H9 (cell line): ENCODE measurements at regions not wholly inside any gene's neighbourhood (a gene's known extent, or its start where the extent isn't known, plus 50 kb on each side); places are given as distances from the start of the nearest gene placed in this dataset.

Experiments used
- DNase-seq: peaks from one replicate; pipeline ENCODE4 v3.0.0-alpha.2; 2017
- H2AFZ ChIP-seq: one replicate; pipeline ENCODE4 v1.6.1; 2013; ENCODE audit warnings: mild to moderate bottlenecking, low read length, control low read depth, moderate library complexity
- H2AK5ac ChIP-seq: 2 replicates; pipeline ENCODE4 v1.6.1; 2013; ENCODE audit warnings: low read length, control low read depth, mixed read lengths; ENCODE audit not compliant: insufficient read length
- H2BK120ac ChIP-seq: one replicate; pipeline ENCODE4 v1.6.1; 2013; ENCODE audit warnings: low read depth, mild to moderate bottlenecking, low read length, control low read depth, inconsistent platforms; ENCODE audit not compliant: poor library complexity, severe bottlenecking
- H2BK12ac ChIP-seq: 2 replicates; pipeline ENCODE4 v1.6.1; 2013; ENCODE audit warnings: low read length, control low read depth, mixed read lengths, low read depth; ENCODE audit not compliant: insufficient read length
- H2BK15ac ChIP-seq: 2 replicates; pipeline ENCODE4 v1.6.1; 2013; ENCODE audit warnings: low read depth, low read length, control low read depth
- H2BK20ac ChIP-seq: one replicate; pipeline ENCODE4 v1.6.1; 2013; ENCODE audit warnings: low read depth, mild to moderate bottlenecking, low read length, control low read depth, inconsistent platforms; ENCODE audit not compliant: poor library complexity, severe bottlenecking
- H2BK5ac ChIP-seq: 2 replicates; pipeline ENCODE4 v1.6.1; 2013; ENCODE audit warnings: low read length, control low read depth, mixed read lengths; ENCODE audit not compliant: insufficient read length
- H3K14ac ChIP-seq: 2 replicates; pipeline ENCODE4 v1.6.1; 2013; ENCODE audit warnings: low read length, control low read depth; ENCODE audit not compliant: insufficient read depth
- H3K18ac ChIP-seq: 2 replicates; pipeline ENCODE4 v1.6.1; 2013; ENCODE audit warnings: low read depth, mild to moderate bottlenecking, mixed read lengths, low read length, control low read depth; ENCODE audit not compliant: insufficient read length
- H3K23ac ChIP-seq: 2 replicates; pipeline ENCODE4 v1.6.1; 2013; ENCODE audit warnings: low read length, control low read depth, mixed read lengths, low read depth; ENCODE audit not compliant: insufficient read length
- H3K23me2 ChIP-seq: 2 replicates; pipeline ENCODE4 v1.6.1; 2013; ENCODE audit warnings: low read depth, mild to moderate bottlenecking, mixed read lengths, low read length, control low read depth; ENCODE audit not compliant: insufficient read length, poor library complexity, severe bottlenecking
- H3K27ac ChIP-seq: 2 replicates; pipeline ENCODE4 v1.5.1; 2013; ENCODE audit warnings: low read length, control low read depth, mixed read lengths, low read depth; ENCODE audit not compliant: insufficient read length
- H3K27me3 ChIP-seq: 2 replicates; pipeline ENCODE4 v1.6.1; 2013; ENCODE audit warnings: low read length, control low read depth, inconsistent platforms; ENCODE audit not compliant: insufficient read depth
- H3K4ac ChIP-seq: 2 replicates; pipeline ENCODE4 v1.6.1; 2013; ENCODE audit warnings: low read depth, mild to moderate bottlenecking, control low read depth, inconsistent platforms, low read length, moderate library complexity
- H3K4me1 ChIP-seq: 2 replicates; pipeline ENCODE4 v1.6.1; 2013; ENCODE audit warnings: low read length, control low read depth, inconsistent platforms; ENCODE audit not compliant: insufficient read depth
- H3K4me2 ChIP-seq: 2 replicates; pipeline ENCODE4 v1.6.1; 2013; ENCODE audit warnings: low read length, control low read depth, mixed read lengths; ENCODE audit not compliant: insufficient read length, insufficient read depth
- H3K56ac ChIP-seq: 2 replicates; pipeline ENCODE4 v1.6.1; 2013; ENCODE audit warnings: low read depth, mild to moderate bottlenecking, mixed read lengths, low read length, control low read depth; ENCODE audit not compliant: insufficient read length
- H3K79me1 ChIP-seq: 2 replicates; pipeline ENCODE4 v1.6.1; 2013; ENCODE audit warnings: low read depth, mild to moderate bottlenecking, moderate library complexity, low read length, control low read depth, inconsistent platforms; ENCODE audit not compliant: insufficient read depth, poor library complexity, severe bottlenecking
- H3K79me2 ChIP-seq: 2 replicates; pipeline ENCODE4 v1.6.1; 2013; ENCODE audit warnings: low read length, control low read depth, inconsistent platforms; ENCODE audit not compliant: insufficient read depth
- H3K9ac ChIP-seq: 2 replicates; pipeline ENCODE4 v1.6.1; 2013; ENCODE audit warnings: low read length, control low read depth, mixed read lengths; ENCODE audit not compliant: insufficient read length; ENCODE audit errors: extremely low read depth
- H3K9me3 ChIP-seq: one replicate; pipeline ENCODE4 v1.6.1; 2013; ENCODE audit warnings: low read depth, low read length, inconsistent platforms; ENCODE audit not compliant: control insufficient read depth
- H3T11ph ChIP-seq: one replicate; pipeline ENCODE4 v1.6.1; 2013; ENCODE audit warnings: mild to moderate bottlenecking, low read length, control low read depth, inconsistent platforms
- H4K20me1 ChIP-seq: one replicate; pipeline ENCODE4 v1.6.1; 2013; ENCODE audit not compliant: control insufficient read depth, insufficient read length, insufficient read depth
- H4K5ac ChIP-seq: 2 replicates; pipeline ENCODE4 v1.6.1; 2013; ENCODE audit warnings: low read depth, mild to moderate bottlenecking, mixed read lengths, low read length, control low read depth; ENCODE audit not compliant: insufficient read length
- H4K8ac ChIP-seq: replicated peaks from 2 replicates; pipeline ENCODE4 v1.6.1; 2013; ENCODE audit warnings: low read length, control low read depth, mixed read lengths, low read depth; ENCODE audit not compliant: insufficient read length
- H4K91ac ChIP-seq: 2 replicates; pipeline ENCODE4 v1.6.1; 2013; ENCODE audit warnings: low read depth, mild to moderate bottlenecking, moderate library complexity, mixed read lengths, low read length, control low read depth; ENCODE audit not compliant: insufficient read length
- H3K27ac Mint-ChIP-seq, 3 experiments: 2 replicates in 2 of 3; 3 replicates in 1 of 3; pipeline ENCODE4 v1.8.0; 2020 to 2021; ENCODE audit warnings: mixed read lengths in 3 of 3, mild to moderate bottlenecking in 1 of 3, moderate library complexity in 1 of 3
- H3K27me3 Mint-ChIP-seq: 2 replicates; pipeline ENCODE4 v1.8.0; 2021; ENCODE audit warnings: low read depth, mild to moderate bottlenecking, moderate library complexity, mixed read lengths
- H3K36me3 Mint-ChIP-seq, 3 experiments: 2 replicates in 2 of 3; 3 replicates in 1 of 3; pipeline ENCODE4 v1.8.0; 2020 to 2021; ENCODE audit warnings: low read depth in 3 of 3, mixed read lengths in 3 of 3; ENCODE audit not compliant: insufficient read depth in 1 of 3
- H3K4me1 Mint-ChIP-seq, 2 experiments: 2 replicates each; pipeline ENCODE4 v1.8.0; 2020; ENCODE audit warnings: mixed read lengths in 2 of 2
- H3K4me3 Mint-ChIP-seq, 2 experiments: 2 replicates in 1 of 2; 3 replicates in 1 of 2; pipeline ENCODE4 v1.8.0; 2020 to 2021; ENCODE audit warnings: mild to moderate bottlenecking in 2 of 2, mixed read lengths in 2 of 2, moderate library complexity in 1 of 2
- H3K9me3 Mint-ChIP-seq, 2 experiments: 2 replicates in 1 of 2; 3 replicates in 1 of 2; pipeline ENCODE4 v1.8.0; 2020; ENCODE audit warnings: mild to moderate bottlenecking in 2 of 2, mixed read lengths in 2 of 2, moderate library complexity in 1 of 2
- CTCF ChIP-seq: fragments of 200-600 bp; sonication (generic); conservative IDR thresholded peaks from 3 replicates; pipeline ENCODE4 v1.8.0; 2021; ENCODE audit warnings: antibody characterized with exemption, mild to moderate bottlenecking

- no peaks in the 10 kb centered on the region for H3K27me3 ChIP-seq
- H3K14ac ChIP-seq = no peak overlapping the region
- H4K5ac ChIP-seq = no peak overlapping the region
- Mint-ChIP-seq H3K4me3 (no peak overlapping the region), H3K27ac (no peak overlapping the region), H3K9me3 (no peaks in the 10 kb centered on the region), H3K27me3 (no peaks in the 10 kb centered on the region; the same call in 1 of the 2 replicates), H3K36me3 (no peaks in the 10 kb centered on the region), H3K4me1 (peaks cover 17 to 19% of the 10 kb centered on the region in 2 experiments)
- H4K8ac ChIP-seq = no peak overlapping the region
- no peak overlapping the region for H3K27ac ChIP-seq
- no peak overlapping the region for H3K23ac ChIP-seq
- TF ChIP-seq CTCF = no peak
- H3K79me2 ChIP-seq = no peaks in the 10 kb centered on the region
- no peaks in the 10 kb centered on the region for H4K20me1 ChIP-seq
- no peak overlapping the region for H2BK15ac ChIP-seq
- no peak overlapping the region for H3K18ac ChIP-seq
- H3K4me1 ChIP-seq = no peaks in the 10 kb centered on the region; the same call in 1 of the 2 replicates
- no peak overlapping the region for H3K4ac ChIP-seq
- no peak overlapping the region for H3T11ph ChIP-seq
- no peak overlapping the region for H2BK120ac ChIP-seq
- no peak overlapping the region for H2AK5ac ChIP-seq
- H4K91ac ChIP-seq = no peak overlapping the region
- no peak overlapping the region for H3K4me2 ChIP-seq
- no peak overlapping the region for H2BK20ac ChIP-seq
- no peak overlapping the region for H2AFZ ChIP-seq
- H3K9ac ChIP-seq = no peak overlapping the region
- no peaks in the 10 kb centered on the region for H3K9me3 ChIP-seq
- H2BK12ac ChIP-seq = no peak overlapping the region
- H3K79me1 ChIP-seq = no peaks in the 10 kb centered on the region
- DNase-seq = no peak
- H3K56ac ChIP-seq = no peak overlapping the region
- no peak overlapping the region for H2BK5ac ChIP-seq
- no peaks in the 10 kb centered on the region for H3K23me2 ChIP-seq
These were observed 920.9 kb downstream of the TUSC7 start for GRCh38 chr3:117630469-117630868.
